GM18868 (cell line): ENCODE measurements at regions not wholly inside any gene's neighbourhood (a gene's known extent, or its start where the extent isn't known, plus 50 kb on each side); places are given as distances from the start of the nearest gene placed in this dataset.

Source experiments
- ATAC-seq: cut with Tn5 transposase; IDR thresholded peaks from one replicate; pipeline ENCODE4 v1.9.1; 2021; ENCODE audit warnings: mild to moderate bottlenecking, moderate library complexity; ENCODE audit not compliant: unreplicated experiment

GRCh38 chr10:84770824-84771223 lies 442.4 kb downstream of the CCSER2 start:
- no peak for ATAC-seq

DNA sequence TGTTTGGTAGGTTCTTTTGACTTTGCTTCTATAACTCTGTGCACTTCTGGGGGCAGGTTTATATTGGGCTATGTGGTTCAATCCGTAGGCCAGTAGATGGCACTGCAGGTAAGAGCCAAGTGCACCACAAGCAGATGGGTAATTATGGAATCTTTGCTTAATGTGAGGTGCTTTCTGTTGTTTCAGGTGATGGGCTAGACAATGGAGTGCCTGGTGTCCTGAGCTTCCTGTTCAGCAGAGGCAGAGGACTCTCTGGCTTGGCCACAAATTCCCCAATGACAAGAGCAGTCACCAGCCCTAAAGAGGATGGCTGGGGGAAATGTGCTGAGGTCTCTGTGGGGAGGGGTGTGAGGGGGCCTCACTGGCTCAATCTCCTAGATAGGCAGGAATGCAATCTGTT lies 455.0 kb downstream of the CCSER2 start:
- peak; percentile 95 for ATAC-seq

DNA sequence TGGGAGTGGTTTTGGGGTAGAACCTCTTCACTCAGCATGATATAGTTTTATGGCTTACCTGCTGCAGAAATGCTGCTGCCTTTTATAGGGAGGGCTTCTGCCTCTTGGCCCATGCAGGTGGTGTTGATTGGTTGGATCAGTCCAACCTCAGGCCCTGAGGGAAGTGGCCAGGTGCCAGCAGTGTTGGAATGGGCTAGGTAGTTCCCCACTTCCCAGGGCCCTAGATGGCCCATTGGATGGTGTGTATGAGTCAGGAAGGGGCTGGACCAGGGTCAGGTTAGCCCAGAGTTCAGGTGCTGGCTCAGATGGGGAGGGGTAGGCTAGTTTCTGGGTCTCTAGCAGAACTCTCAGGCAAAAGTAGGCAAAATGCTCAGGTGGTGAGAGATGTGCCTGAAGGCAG lies 455.5 kb downstream of the CCSER2 start:
- no peak for ATAC-seq

- no peak for ATAC-seq
Observed at GRCh38 chr10:84784749-84785148, 456.4 kb downstream of the CCSER2 start.

DNA sequence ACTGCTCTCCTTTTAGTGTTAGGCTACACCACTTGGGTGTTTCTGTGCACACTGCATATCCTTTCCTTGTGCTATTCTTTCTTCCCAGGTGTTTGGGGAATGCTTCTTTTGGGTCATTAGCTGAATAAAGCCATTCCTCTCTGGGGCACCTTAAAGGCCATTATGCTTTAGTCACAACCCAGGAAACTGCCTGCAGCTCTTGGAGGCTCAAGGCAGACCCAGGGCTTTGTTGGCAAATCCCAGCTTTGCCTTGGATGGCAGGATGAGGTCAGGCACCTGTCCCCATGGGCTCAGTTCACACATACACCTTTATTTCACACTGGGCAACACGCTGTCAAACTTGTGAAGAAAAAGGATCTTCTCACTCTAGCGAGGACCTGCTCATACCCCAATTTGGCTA lies 460.6 kb downstream of the CCSER2 start:
- no peak for ATAC-seq

DNA sequence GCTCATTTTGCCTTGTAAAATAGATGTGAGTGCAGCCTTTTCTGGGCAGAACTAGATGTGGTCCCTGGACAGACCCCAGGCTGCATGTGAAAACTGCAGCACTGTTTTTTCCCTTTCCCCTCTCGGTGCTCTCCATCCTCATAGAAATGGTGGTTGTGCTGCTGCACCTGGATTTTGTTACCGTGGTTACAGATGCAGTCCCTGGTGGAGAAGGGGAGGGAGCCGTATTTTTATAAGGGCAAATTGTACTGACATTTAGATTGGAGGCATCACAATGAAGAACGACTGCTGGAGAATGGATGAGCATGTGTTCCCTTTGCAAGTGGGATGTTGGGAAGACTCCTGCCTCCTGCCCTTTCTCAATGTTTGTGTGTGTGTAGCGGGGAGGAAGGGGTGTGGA lies 469.9 kb downstream of the CCSER2 start:
- ATAC-seq: no peak

GRCh38 chr10:84801156-84801555 lies 472.8 kb downstream of the CCSER2 start:
- no peak for ATAC-seq

DNA sequence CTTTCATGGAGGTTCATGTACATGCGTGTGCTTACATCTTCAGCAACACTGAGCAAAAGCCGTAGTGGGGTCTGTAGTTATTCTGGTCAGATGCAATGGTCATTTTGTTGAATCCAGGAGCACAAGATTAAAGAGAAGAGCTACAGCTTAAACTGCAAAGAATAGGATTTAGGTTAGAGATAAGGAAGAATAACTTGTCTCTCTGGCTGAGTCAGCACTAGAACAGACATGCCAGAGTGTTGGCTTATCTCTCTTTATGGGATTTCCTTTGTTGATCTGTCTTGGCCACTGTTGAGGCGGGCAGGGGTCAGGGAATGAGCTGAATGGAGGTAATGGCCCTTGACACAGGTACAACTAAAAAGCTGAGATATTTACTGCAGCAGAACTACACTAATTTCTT lies 473.5 kb downstream of the CCSER2 start:
- ATAC-seq: no peak

GRCh38 chr10:84805149-84805548 lies 476.8 kb downstream of the CCSER2 start:
- ATAC-seq: no peak

DNA sequence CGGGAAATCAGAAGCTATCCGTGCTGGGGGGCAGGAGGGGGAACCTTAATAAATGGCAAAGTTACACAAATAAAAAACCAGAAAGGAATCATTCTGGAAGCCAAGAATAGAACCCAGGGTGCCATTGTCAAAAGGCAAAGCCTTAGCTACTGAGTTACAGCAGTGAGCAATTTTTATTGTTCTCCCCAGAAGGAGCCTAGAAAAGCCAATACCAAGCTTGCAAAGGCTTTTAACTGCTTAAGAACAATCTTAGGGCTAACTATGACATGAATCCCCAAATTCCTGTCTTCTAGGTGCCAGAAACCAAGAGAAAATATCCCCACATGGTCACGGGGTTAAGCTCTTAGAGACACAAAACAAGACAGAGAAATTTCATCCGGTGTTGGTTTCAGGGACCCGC lies 482.7 kb downstream of the CCSER2 start:
- ATAC-seq: no peak

DNA sequence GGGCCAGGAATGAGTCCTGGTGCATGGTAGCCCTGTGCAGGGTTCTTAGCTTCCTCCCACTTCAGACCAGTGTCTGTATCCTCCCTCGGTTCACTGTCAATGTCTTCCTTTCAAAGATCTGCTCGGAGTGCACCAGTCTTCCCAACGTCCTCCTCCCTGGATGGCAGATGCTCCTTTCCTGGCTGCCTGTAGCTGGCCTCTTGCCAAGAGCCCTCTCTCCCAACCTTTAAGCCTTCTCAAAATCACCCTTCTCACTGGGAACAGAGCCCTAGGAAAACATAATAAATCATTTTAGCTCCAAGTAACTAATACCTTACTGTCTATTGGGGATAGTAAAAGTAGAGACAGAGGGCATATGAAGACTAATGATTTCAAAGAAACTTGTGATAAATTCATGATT lies 490.6 kb downstream of the CCSER2 start:
- no peak for ATAC-seq

DNA sequence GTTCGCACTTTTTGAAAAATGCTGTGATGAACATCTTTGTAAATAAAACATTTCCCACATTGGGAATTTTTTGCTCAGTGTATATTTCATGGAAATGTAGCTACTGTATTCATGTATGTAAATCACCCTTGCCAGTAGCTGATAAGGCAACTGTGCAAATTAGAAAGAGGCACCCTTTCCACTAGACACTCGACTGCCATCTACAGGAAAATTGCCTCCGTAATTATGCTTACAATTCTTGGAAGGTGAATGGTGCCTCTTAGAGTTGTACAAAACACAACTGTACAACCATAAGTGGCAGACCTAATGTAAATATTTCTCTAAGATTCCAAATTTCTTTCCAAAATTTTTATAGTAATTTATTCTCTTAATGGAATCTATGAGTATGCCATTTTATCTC lies 491.7 kb downstream of the CCSER2 start:
- peak; percentile 77 for ATAC-seq

DNA sequence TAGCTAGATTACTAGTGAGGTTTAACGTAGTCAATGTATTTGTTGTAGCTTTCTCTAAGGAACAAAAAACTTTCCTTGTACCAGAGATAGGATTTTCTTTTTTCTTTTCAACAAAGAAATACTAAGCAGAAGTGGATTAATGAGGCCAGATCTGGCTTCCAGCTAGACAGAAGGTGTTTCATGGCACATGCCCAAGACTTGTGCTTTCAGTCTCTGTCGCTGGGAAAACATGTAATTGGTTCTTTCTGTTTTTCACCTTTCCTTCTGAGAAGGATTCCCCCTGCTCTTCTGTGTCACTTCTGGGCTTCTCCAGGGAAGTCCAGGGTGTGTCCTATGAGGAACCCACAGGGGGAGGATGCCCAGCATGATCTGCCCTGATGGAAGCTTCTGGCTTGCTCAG lies 492.2 kb downstream of the CCSER2 start:
- ATAC-seq: no peak

- no peak for ATAC-seq
Observed at GRCh38 chr10:84822931-84823630, 494.7 kb downstream of the CCSER2 start.

DNA sequence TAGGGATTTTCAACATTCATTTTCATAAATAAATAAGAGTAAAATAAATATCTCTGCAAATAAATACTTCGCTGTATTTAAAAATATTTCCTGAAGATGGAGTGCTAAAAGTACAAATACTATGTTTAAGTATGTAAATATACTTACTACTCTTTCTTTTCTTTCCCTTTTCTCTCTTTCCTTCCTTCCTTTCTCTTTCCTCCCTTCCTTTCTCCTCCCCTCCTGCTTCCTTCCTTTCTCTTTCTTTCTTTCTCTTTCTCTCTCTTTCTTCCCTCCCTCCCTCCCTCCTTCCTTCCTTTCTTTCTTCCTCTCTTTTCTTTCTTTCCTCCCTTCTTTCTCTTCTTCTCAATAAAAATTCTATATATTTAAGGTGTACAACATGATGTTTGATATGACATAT lies 496.1 kb downstream of the CCSER2 start:
- ATAC-seq: no peak

- no peak for ATAC-seq
Observed at GRCh38 chr10:84825330-84825729, 496.9 kb downstream of the CCSER2 start.

DNA sequence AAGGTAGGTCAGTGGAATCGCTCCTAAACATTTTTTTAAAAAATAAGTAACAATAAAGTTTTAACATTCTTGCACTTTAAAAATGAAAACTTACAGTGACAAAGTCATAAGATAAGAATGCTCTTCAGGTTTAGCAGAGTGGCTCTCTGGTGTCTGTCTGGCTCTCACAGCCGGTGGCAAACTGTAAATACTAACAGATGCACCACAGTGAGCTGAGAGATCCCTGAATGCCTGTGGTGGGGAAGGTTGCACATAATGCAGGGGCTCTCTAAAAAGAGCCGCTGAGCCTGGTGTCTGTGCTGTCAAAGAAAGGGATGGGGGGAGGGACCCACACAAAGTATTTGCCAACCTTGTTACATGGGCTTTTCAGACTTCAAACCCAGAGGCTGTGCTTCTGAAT lies 498.3 kb downstream of the CCSER2 start:
- no peak for ATAC-seq

DNA sequence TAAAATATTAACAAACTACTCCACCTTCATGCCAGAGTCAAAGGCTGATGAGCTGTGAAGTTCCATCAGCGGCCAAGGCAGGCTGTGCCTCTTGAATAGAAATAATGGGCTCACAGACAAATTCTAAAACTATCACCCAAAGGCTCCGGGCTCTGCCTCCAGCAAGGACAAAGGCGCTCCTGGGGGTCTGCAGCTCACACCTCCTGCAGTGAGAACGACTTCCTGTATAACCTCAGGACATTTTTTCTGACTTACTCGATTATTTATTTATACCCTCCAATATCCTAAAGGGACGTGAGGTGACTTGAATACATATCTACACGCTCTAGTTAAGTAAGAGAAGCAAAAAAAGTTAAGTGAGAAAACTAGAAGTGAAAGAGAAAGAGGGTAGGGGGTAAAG lies 500.7 kb downstream of the CCSER2 start:
- ATAC-seq: no peak

DNA sequence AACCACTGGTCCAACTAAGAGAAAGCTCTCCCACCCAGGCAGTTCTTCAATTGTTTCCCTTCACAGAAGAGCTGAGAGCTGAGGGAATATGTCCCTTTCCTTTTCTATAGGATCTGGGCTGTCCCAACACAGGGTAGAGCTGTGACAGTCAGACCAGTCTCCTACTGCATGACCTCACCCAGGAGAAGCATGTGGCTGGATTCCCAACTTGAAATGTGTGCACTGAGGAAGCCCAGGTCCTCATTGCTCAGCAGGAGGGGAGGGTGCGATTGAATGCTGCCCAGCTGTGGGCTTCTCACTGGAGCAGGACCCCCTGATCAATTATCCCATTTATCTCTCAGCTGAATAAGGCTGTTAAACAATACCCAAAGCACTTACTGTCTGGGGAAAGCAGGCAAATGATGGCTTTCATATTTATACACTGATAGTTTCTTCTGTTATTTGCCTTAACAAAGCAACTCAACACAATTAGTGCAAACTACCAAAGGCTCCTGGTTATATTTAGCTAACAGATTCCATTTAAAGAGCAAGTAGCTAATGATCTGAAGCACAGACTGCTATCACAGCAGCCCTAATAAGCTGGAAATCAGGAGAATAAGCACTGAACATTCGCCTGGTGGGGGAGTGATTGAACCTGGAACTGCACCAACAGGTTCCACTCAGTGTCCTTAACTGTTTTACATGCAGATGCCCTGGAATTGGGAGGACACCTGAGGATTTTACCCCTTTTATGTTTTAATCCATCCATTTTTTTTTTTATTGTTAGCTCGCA lies 508.8 kb downstream of the CCSER2 start:
- no peak for ATAC-seq

GRCh38 chr10:84837877-84838276 lies 509.5 kb downstream of the CCSER2 start:
- no peak for ATAC-seq

DNA sequence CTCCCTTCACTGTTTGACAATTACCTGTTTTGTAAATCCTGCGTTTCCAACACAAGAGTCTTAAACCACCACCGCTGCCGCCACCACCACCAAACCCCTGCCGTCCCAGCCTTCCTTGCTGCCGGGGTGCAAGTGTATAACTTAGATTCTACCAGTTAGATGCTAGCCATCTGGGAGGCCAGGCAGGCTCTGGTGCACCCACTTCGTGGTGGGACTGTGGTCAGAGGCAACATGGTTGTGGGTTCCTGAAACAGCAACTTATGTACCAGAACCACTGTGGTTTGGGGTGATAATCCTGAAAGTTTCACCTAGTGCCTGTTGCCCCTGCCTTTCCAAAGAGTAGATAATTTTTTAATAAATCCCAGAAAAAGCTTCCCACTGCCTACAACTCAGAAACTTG lies 510.5 kb downstream of the CCSER2 start:
- no peak for ATAC-seq

DNA sequence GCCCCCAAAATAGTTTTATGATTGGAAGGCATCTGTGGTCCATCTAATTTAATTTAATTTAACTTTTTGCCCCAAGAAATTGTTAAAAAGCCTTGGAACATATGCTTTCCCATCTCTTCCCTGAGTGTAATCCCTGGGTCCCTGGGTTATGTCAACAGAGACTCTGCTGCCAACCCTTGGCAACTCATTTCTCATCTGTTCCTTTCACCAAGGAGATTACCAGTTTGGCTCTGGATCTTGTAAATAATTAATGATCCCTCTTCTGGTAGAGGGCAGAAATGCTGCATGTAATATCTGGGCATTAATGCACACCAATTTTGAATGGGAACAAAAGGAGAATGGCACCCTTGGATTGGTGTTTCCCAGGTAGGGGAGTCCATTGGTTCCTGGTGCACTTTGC lies 514.2 kb downstream of the CCSER2 start:
- no peak for ATAC-seq

DNA sequence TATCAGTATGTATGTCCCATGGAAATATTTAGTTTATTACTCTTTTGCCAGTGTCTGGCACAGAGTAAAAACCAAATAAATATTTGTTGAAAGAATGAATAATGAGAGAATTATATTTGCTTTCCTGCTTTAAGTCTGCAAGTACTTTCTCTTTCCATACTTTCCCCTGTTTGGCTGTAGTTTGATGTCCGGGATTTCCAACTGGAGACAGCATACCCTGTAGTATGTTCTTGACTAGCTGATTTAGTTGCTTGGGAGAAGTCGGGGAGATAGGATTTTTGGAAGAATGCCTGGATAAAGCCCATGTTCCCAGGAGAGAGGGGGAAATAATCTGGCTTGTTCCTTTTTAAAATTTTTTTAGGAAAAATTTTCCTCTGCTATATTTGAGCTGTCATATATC lies 516.1 kb downstream of the CCSER2 start:
- ATAC-seq: no peak
